Lung (tissue), 11 donors: ENCODE measurements at regions not wholly inside any gene's neighbourhood (a gene's known extent, or its start where the extent isn't known, plus 50 kb on each side); places are given as distances from the start of the nearest gene placed in this dataset.
A peak's percentile ranks its signal among the peaks of the same experiment; 100 is the strongest.

Experiments used
- ATAC-seq: fragments of 200-7000 bp; cut with Tn5 transposase; one replicate; pipeline ENCODE4 v1.9.1; 2020; ENCODE audit warnings: moderate number of reproducible peaks; ENCODE audit not compliant: insufficient read depth, low FRiP score
- DNase-seq, 3 donors: peaks; one replicate each; pipeline ENCODE4 v3.0.0-alpha.2; 2013 to 2017
- H3K27ac ChIP-seq, 2 donors: one replicate each; pipeline ENCODE4 v1.5.1; 2013; ENCODE audit warnings: mild to moderate bottlenecking in 2 of 2, moderate library complexity in 2 of 2, control low read depth in 1 of 2, inconsistent platforms in 1 of 2, low read depth in 1 of 2, low read length in 1 of 2
- H3K27me3 ChIP-seq, 3 donors: one replicate each; pipeline ENCODE4 v1.5.1; 2013; ENCODE audit warnings: low read length in 2 of 3; ENCODE audit not compliant: control insufficient read depth in 3 of 3, insufficient read depth in 3 of 3
- H3K36me3 ChIP-seq, 4 donors: one replicate each; pipeline ENCODE4 v1.5.1; 2013; ENCODE audit warnings: low read length in 4 of 4, mild to moderate bottlenecking in 1 of 4, moderate library complexity in 1 of 4; ENCODE audit not compliant: control insufficient read depth in 4 of 4, insufficient read depth in 4 of 4
- H3K4me1 ChIP-seq, 5 donors: one replicate each; pipeline ENCODE4 v1.5.1; 2013; ENCODE audit warnings: low read length in 5 of 5, mild to moderate bottlenecking in 2 of 5, moderate library complexity in 1 of 5; ENCODE audit not compliant: control insufficient read depth in 5 of 5, insufficient read depth in 5 of 5
- H3K4me3 ChIP-seq: one replicate; pipeline ENCODE4 v1.5.1; 2013; ENCODE audit warnings: mild to moderate bottlenecking, control low read depth, moderate library complexity
- H3K9ac ChIP-seq, 2 donors: one replicate each; pipeline ENCODE4 v1.5.1; 2013; ENCODE audit warnings: low read length in 2 of 2, control low read depth in 1 of 2; ENCODE audit not compliant: insufficient read depth in 1 of 2
- H3K9me3 ChIP-seq, 4 donors: one replicate each; pipeline ENCODE4 v1.5.1; 2013; ENCODE audit warnings: low read length in 3 of 4, mild to moderate bottlenecking in 1 of 4, moderate library complexity in 1 of 4; ENCODE audit not compliant: control insufficient read depth in 4 of 4, insufficient read depth in 3 of 4
- WGBS, 2 donors: extraction: QIAGEN DNeasy Blood & Tissue Kit; methylation state at CpG; one replicate each; pipeline ENCODE4 v1.1.7; 2013; 5-methylcytosine and 5-hydroxymethylcytosine counted together
- TF ChIP-seq, protein P1 (sequence below): IDR thresholded peaks from 2 replicates; pipeline ENCODE4 v1.5.1; 2012; ENCODE audit warnings: mild to moderate bottlenecking; ENCODE audit errors: control extremely low read depth, extremely low read depth
- donor health status: control.
- donor health status: control.
- donor health status: Bipolar disorder and iron deficiency.
- donor health status: healthy.
- donor health status: DM: yes; HTN: yes; CAD: no.

DNA sequence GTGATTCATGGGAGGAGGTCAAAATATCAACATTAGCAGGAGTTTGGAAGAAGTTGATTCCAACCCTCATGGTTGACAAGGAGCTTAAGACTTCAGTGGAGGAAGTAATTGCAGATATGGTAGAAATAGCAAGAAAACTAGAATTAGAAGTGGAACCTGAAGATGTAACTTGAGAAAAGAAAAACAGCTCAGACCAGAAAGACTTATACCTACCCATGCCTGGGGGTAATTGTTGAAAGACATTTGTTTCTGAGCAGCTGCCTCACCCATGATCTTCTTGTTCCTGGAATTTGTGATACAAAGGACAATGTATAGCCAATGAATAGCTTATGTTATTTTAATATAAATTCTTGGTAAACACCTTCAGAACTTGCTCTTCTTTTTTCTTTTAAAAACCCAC, 128.6 kb downstream of the LRIG2 start:
- Histone ChIP-seq H3K9ac (no peak overlapping the region), H3K36me3 (no peaks in the 10 kb centered on the region), H3K4me1 (peaks cover 0 to 10% (median 0%) of the 10 kb centered on the region in 5 donors), H3K9me3 (peaks cover 0 to 3% (median 0%) of the 10 kb centered on the region in 4 donors), H3K27me3 (no peaks in the 10 kb centered on the region), H3K4me3 (no peak overlapping the region), H3K27ac (no peak overlapping the region)
- ATAC-seq, result no peak
- TF ChIP-seq, protein P1, sequence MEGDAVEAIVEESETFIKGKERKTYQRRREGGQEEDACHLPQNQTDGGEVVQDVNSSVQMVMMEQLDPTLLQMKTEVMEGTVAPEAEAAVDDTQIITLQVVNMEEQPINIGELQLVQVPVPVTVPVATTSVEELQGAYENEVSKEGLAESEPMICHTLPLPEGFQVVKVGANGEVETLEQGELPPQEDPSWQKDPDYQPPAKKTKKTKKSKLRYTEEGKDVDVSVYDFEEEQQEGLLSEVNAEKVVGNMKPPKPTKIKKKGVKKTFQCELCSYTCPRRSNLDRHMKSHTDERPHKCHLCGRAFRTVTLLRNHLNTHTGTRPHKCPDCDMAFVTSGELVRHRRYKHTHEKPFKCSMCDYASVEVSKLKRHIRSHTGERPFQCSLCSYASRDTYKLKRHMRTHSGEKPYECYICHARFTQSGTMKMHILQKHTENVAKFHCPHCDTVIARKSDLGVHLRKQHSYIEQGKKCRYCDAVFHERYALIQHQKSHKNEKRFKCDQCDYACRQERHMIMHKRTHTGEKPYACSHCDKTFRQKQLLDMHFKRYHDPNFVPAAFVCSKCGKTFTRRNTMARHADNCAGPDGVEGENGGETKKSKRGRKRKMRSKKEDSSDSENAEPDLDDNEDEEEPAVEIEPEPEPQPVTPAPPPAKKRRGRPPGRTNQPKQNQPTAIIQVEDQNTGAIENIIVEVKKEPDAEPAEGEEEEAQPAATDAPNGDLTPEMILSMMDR, result no peak
- no peak for DNase-seq

DNA sequence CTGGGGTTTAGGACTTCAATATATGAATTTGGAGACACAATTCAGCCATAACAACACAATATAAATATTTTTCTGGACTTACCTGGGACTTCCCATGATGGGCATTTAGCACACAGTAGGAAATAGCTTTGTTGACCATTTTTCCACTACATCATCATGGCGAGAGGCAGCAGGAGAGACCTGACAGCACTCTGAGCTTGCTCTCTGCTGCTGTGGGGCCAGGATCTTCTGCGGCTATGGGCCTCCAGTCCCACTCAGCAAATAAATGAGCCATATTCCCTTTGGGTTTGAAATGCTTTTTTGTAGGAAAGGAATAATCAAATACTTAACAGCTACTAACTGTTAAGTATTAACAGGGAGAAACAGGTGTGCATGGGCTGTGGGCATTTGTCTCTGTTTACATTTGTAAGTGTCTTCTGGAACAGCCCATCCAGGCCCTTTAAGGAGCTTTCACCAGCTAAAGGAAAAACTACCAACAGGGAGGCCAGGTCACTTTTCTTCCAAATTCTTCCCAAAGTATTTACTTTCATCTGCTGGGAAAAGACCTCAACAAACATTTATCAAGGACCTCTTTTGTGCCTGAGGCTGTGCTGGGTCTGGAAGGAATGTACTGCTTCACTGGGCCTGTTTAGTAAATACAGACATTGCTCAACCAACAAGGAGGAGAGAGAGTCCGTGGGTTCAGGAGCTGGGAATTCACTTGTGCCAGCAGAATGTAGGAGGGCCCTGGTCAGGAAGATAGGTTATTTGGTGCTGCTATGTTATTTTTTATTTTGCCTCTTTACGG, 133.2 kb downstream of the LRIG2 start:
- WGBS, 2 donors, result 60 to 75% methylated on average over 4 of the region's 4 CpGs
- H3K4me1 ChIP-seq, result peaks cover 0 to 6% (median 0%) of the 10 kb centered on the region in 5 donors
- H3K27me3 ChIP-seq, result no peaks in the 10 kb centered on the region
- ATAC-seq, result peak; percentile 76
- H3K27ac ChIP-seq, result peak overlapping the region in 1 of 2 donors; percentile 74
- H3K4me3 ChIP-seq, result no peak overlapping the region
- TF ChIP-seq, protein P1, result no peak
- peaks cover 0 to 1% (median 0%) of the 10 kb centered on the region in 4 donors for H3K9me3 ChIP-seq
- peak in 1 of 3 donors; percentile 42 for DNase-seq
- no peak overlapping the region for H3K9ac ChIP-seq
- H3K36me3 ChIP-seq, result no peaks in the 10 kb centered on the region

DNA sequence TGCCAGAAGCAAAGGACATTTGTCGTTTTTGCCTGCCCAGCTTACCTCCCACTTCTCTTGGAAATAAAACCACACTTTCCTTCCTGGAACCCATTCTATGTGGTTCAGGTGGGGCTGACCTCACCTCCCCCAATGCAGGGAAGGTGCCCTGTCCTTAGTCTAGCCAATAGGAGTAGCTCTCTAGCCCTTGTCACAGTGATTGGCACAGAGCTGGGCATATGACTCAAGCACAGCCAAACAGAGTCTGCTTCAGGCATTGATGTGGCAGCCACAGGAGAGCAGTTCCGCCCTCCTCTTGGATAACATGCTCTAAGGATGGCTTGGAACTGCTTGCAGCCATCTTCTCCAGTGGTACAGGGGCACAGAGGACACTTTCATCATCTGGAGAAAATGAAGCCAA, 134.0 kb downstream of the LRIG2 start:
- DNase-seq (no peak), ATAC-seq (no peak)
- no peaks in the 10 kb centered on the region for H3K36me3 ChIP-seq
- whole genome bisulfite sequencing, 2 donors, result 38 to 46% methylated on average over 2 of the region's 2 CpGs
- TF ChIP-seq, protein P1, result no peak
- peaks cover 0 to 6% (median 0%) of the 10 kb centered on the region in 5 donors for H3K4me1 ChIP-seq
- no peak overlapping the region for H3K9ac ChIP-seq
- no peaks in the 10 kb centered on the region for H3K27me3 ChIP-seq
- peaks cover 0 to 1% (median 0%) of the 10 kb centered on the region in 4 donors for H3K9me3 ChIP-seq
- peak overlapping the region in 1 of 2 donors; percentile 21 for H3K27ac ChIP-seq
- H3K4me3 ChIP-seq, result no peak overlapping the region
